ENCODE measurements at regions not wholly inside any gene's neighbourhood (a gene's known extent, or its start where the extent isn't known, plus 50 kb on each side); places are given as distances from the start of the nearest gene placed in this dataset.
"Not testable (repeated sequence)": the region's sequence is repeated elsewhere in the genome, so short reads cannot be mapped to it uniquely, and the experiment has no call there.

DNA sequence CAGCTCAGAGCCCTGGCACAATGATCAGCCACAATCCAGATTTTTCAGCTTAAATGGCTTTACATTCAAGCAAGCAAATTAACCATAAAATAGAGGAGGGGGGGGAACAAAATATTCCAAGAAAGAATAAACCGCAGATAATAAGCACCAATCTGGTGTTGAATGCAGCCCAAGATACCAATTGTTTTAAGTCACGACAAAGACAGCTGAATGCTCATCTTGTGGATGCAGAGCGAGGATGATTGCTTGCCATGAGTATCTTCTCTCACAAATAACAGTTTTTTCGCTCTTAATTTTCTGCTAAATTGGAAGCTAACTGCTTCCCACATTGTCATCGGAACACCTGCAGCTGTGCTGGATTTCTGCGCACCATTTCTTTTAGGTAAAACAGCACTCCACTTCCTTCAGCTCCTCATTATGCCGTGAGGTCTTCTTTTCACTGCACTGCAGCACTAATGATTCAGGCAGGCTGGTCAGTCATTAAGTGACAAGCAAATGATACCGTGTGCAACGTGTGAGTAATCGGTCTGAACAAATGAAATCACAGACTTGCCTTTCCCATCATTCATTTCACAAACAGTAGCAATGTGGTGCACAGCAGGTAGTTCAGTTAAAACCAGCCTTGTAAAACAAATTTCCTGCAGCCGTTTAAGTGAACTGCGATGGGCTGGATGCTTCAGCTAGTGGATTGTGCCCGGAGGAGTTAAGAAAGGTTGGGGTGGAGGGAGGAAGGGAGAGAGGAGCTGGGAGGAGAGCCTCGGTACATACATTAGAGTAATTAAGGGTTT, 106.4 kb upstream of the CDCA7L start:
- no peak overlapping the region for H3K27ac ChIP-seq
- TF ChIP-seq, protein P1, sequence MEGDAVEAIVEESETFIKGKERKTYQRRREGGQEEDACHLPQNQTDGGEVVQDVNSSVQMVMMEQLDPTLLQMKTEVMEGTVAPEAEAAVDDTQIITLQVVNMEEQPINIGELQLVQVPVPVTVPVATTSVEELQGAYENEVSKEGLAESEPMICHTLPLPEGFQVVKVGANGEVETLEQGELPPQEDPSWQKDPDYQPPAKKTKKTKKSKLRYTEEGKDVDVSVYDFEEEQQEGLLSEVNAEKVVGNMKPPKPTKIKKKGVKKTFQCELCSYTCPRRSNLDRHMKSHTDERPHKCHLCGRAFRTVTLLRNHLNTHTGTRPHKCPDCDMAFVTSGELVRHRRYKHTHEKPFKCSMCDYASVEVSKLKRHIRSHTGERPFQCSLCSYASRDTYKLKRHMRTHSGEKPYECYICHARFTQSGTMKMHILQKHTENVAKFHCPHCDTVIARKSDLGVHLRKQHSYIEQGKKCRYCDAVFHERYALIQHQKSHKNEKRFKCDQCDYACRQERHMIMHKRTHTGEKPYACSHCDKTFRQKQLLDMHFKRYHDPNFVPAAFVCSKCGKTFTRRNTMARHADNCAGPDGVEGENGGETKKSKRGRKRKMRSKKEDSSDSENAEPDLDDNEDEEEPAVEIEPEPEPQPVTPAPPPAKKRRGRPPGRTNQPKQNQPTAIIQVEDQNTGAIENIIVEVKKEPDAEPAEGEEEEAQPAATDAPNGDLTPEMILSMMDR (IDR thresholded peaks at IDR 0.05) = no peak
- no peak for TF ChIP-seq ZFX (IDR thresholded peaks at IDR 0.05; ENCODE audit: borderline replicate concordance)

DNA sequence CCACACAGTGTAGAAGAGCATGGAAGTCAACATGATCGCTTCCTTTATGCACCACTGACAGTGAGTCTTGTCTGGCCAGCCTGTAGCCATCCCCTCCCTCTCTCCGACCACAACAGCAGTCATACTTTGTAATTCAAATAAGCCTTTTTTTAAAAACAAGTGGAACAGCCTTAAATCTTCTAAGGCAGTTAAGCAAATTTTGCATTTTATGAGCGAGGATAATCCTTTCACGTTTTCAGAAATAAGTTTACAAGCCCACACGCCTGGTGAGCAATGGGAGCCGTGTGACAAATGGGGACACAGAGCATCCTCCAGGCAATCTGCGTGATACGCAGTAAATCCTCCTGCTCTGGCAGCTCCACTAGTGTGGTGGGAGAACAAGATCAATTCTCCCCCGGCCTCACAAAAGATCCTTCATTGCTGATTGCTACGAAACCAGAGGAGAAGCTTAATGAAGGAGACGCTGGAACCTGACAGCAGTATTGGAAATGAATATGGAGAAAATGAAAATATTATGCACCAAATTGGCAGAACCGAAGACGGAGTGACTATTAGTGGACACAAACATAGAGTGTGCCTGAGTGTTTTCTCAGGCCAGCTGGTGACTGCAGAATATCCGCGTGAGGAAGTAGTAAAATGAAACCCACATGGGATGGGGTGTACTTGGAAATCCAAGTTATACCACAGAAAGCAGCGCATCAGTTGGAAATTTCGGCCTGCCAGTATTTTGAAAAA, 104.2 kb upstream of the CDCA7L start:
- TF ChIP-seq, protein P1 (IDR thresholded peaks at IDR 0.05) = no peak
- TF ChIP-seq ZFX (IDR thresholded peaks at IDR 0.05; ENCODE audit: borderline replicate concordance) = no peak
- no peak overlapping the region for H3K27ac ChIP-seq

DNA sequence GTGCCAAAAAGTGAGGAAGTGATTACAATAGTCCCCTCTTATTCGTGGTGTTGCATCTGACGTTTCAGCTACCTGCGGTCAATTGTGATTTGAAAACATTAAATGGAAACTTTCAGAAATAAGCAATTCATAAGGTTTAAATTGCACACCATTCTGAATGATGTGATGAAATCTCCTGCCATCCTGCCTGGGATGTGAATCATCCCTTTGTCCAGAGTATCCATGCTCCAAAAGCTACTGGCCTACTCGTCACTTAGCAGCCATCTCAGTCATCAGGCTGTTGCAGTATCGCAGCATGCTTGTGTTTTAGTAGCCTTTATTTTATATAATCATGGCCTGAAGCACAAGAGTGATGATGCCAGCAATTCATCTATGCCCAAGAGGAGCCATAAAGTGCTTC, 97.7 kb upstream of the CDCA7L start:
- TF ChIP-seq ZFX (IDR thresholded peaks at IDR 0.05; ENCODE audit: borderline replicate concordance) = no peak
- TF ChIP-seq, protein P1 (IDR thresholded peaks at IDR 0.05) = no peak
- no peak overlapping the region for H3K27ac ChIP-seq

DNA sequence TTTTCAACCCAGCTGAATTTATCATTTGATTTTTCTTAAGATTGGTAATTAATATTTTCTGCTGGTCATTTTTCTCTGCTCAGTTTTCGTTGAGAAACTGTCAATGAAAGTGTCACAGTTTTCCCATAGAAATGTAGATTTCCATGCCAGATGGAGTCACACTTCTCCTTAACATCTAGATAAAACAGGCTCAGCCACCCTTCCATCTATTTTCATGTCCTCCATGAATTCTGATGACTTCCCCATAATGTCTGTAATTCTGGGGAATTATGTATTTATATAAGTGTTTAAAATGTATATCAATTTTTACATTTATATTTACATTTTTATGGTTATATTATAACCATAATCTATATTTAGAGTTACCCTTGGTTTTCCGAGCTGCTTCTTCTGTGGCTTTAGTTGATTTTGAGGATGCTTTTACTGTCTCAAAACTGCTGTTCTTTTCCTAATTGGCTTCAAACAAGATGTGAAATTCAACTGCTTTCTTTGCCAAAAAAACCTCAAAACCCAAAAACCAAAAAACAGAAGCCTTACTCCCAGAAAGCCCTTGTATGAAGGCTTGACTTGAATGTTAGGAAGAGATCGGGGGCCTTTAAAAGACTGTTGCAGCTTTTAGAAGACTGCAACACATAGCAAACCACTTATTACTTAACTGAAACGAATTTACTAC, 95.4 kb upstream of the CDCA7L start:
- H3K27ac ChIP-seq = no peak overlapping the region
- TF ChIP-seq, protein P1 (IDR thresholded peaks at IDR 0.05) = no peak
- no peak for TF ChIP-seq ZFX (IDR thresholded peaks at IDR 0.05; ENCODE audit: borderline replicate concordance)

DNA sequence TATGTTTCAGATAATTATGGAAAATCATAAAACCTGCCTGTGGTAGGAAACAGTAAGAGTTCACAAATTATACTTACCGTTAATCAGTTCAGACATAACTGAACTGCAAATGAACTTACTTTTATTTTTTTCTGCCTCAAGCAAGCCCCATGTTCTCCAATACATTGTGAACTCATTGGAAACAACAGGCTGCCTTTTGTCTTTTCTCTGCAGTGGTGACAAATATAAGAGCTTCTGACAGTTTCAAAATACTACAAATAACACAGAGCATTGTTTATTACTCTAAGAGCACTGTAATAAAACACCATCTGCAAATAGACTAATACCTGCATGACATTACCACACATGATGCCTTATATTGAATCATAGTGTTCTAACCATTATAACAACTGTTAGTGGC, 94.0 kb upstream of the CDCA7L start:
- TF ChIP-seq ZFX (IDR thresholded peaks at IDR 0.05; ENCODE audit: borderline replicate concordance) = no peak
- TF ChIP-seq, protein P1 (IDR thresholded peaks at IDR 0.05) = no peak
- H3K27ac ChIP-seq = no peak overlapping the region

DNA sequence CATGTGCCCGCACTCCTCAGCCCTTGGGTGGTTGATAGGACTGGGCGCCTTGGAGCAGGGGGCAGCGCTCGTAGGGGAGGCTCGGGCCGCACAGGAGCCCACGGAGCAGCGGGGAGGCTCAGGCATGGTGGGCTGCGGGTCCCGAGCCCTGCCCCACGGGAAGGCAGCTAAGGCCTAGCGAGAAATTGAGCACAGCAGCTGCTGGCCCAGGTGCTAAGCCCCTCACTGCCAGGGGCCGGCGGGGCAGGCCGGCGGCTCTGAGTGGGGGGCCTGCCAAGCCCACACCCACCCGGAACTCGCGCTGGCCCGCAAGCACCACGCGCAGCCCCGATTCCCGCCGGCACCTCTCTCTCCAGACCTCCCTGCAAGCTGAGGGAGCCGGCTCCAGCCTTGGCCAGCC, 86.7 kb upstream of the CDCA7L start:
- H3K27ac ChIP-seq = not testable (repeated sequence)

DNA sequence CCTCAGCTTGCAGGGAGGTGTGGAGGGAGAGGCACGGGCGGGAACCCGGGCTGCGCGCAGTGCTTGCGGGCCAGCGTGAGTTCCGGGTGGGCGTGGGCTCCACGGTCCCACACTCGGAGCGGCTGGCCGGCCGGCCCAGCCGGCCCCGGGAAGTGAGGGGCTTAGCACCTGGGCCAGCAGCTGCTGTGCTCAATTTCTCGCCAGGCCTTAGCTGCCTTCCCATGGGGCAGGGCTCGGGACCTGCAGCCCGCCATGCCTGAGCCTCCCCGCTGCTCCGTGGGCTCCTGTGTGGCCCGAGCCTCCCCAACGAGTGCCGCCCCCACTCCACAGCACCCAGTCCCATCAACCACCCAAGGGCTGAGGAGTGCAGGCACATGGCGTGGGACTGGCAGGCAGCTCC, 83.0 kb upstream of the CDCA7L start:
- not testable (repeated sequence) for H3K27ac ChIP-seq

DNA sequence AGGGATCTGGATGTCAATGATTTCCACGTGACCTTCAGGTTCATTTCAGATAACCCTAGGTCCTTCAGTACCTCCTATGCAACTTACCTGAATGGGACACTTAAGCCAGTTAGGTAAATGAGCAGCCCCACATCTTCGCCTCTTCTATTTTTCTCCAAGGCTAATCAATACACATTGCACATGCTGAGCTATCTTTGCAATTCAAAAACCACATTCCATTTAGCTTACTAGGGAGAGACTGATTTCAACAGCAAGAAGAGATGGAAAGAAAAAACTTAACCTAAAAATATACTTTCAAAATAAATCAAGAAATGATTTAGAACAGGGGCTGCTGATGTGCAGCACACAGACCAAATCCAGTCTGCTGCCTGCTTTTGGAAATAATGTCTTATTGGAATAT, 81.8 kb upstream of the CDCA7L start:
- H3K27ac ChIP-seq = no peak overlapping the region
- TF ChIP-seq, protein P1 (IDR thresholded peaks at IDR 0.05) = no peak
- no peak for TF ChIP-seq ZFX (IDR thresholded peaks at IDR 0.05; ENCODE audit: borderline replicate concordance)

Measured in 22Rv1 (cell line).